Jurkat, Clone E6-1 (cell line): ENCODE measurements at regions not wholly inside any gene's neighbourhood (a gene's known extent, or its start where the extent isn't known, plus 50 kb on each side); places are given as distances from the start of the nearest gene placed in this dataset.

ENCODE experiments used
- DNase-seq: peaks from one replicate; pipeline ENCODE4 v3.0.0-alpha.2; 2011; ENCODE audit warnings: low read depth, low spot score
- H3K4me3 ChIP-seq: 2 replicates; pipeline ENCODE4 v1.5.1; 2011; ENCODE audit warnings: mild to moderate bottlenecking, low read length, control low read depth, moderate library complexity

DNA sequence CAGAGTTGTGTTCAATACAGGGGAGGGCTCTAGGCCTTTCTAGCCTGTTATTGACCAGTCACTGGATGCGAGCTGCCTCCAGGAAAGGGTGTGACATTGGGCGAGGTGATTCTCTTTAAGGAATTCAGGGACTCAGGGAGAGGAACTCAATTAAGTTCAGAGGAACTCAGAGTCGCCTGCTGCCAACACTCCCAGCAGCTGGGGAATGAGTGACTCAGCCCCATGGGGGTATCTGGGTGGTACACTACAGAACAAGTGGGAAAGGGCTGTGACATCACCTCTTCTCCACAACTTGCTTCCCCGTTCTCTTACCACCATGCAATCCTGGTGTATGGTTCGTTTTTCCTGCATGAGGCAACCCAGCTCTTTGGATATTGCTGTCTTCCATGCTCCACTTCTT, 50.4 kb upstream of the CYRIA start:
- no peak for DNase-seq

More for the DNA sequence above, 50.4 kb upstream of the CYRIA start:
- H3K4me3 ChIP-seq: no peak overlapping the region
